ENCODE measurements at regions not wholly inside any gene's neighbourhood (a gene's known extent, or its start where the extent isn't known, plus 50 kb on each side); places are given as distances from the start of the nearest gene placed in this dataset.

DNA sequence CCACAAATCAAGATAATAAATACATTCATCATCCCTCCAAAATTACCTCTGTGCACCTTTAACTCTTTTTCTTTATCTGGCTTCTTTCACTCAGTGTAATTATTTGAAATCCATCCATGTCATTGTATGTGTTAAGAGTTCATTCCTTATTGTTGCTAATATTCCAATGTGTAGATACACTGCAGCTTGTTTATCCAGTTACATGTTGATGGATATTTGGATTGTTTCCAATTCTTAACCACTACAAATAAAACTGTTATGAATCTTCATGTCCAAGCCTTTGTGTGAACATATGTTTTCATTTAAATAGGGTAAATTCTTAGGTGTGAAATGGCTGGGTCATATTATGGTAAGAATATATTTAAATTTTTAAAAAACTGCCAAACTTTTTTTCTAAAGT lies 323.3 kb upstream of the NCAM1 start:
- no peaks in the 10 kb centered on the region for H3K4me1 ChIP-seq (ENCODE audit: control insufficient read depth in 1 of 2, insufficient read depth in 2 of 2, low read length in 2 of 2)
- no peak overlapping the region for H3K9ac ChIP-seq (ENCODE audit: low read length)
- no peak overlapping the region for H4K12ac ChIP-seq (ENCODE audit: low read depth, low read length)
- H3K79me1 ChIP-seq (ENCODE audit: low read length), result no peaks in the 10 kb centered on the region
- H3K4me3 ChIP-seq (ENCODE audit: low read depth, low read length), result no peak overlapping the region
- H3K36me3 ChIP-seq (ENCODE audit: control insufficient read depth in 1 of 2, insufficient read depth in 2 of 2, low read length in 2 of 2), result no peaks in the 10 kb centered on the region
- H2BK12ac ChIP-seq (ENCODE audit: low read length), result no peak overlapping the region
- H3K79me2 ChIP-seq (ENCODE audit: control insufficient read depth, insufficient read depth, low read length, poor library complexity), result no peaks in the 10 kb centered on the region
- H3K27ac ChIP-seq (ENCODE audit: low read depth, low read length), result no peak overlapping the region
- DNase-seq, result no peak
- H4K91ac ChIP-seq (ENCODE audit: low read depth, low read length), result no peak overlapping the region
- no peak overlapping the region for H3K4ac ChIP-seq (ENCODE audit: low read depth, low read length)
- H3K9me3 ChIP-seq (ENCODE audit: insufficient read depth, low read depth, low read length), result no peaks in the 10 kb centered on the region
- H2AFZ ChIP-seq (ENCODE audit: insufficient read depth, low read length, poor library complexity), result no peak overlapping the region
- no peak overlapping the region for H3K23ac ChIP-seq (ENCODE audit: low read length)
- no peak overlapping the region for H3K14ac ChIP-seq (ENCODE audit: low read length)
- H3K4me2 ChIP-seq (ENCODE audit: low read length), result no peak overlapping the region
- H4K8ac ChIP-seq (ENCODE audit: low read depth, low read length), result no peak overlapping the region
- H3K27me3 ChIP-seq (ENCODE audit: insufficient read depth, low read length), result no peaks in the 10 kb centered on the region
- H2AK5ac ChIP-seq (ENCODE audit: low read length), result no peak overlapping the region
- no peak overlapping the region for H2BK120ac ChIP-seq (ENCODE audit: insufficient read depth, low read length, poor library complexity)
- no peak overlapping the region for H3K18ac ChIP-seq (ENCODE audit: low read length)
- no peak overlapping the region for H2BK5ac ChIP-seq (ENCODE audit: low read depth, low read length, poor library complexity)

- Histone ChIP-seq H2BK12ac (ENCODE audit: low read length) (no peak overlapping the region), H3K23ac (ENCODE audit: low read length) (no peak overlapping the region), H2AK5ac (ENCODE audit: low read length) (no peak overlapping the region), H3K4me2 (ENCODE audit: low read length) (no peak overlapping the region), H3K27ac (ENCODE audit: low read depth, low read length) (no peak overlapping the region), H3K9me3 (ENCODE audit: insufficient read depth, low read depth, low read length) (no peaks in the 10 kb centered on the region), H3K79me1 (ENCODE audit: low read length) (no peaks in the 10 kb centered on the region), H3K14ac (ENCODE audit: low read length) (no peak overlapping the region), H3K4ac (ENCODE audit: low read depth, low read length) (no peak overlapping the region), H3K4me1 (ENCODE audit: control insufficient read depth in 1 of 2, insufficient read depth in 2 of 2, low read length in 2 of 2) (no peaks in the 10 kb centered on the region), H2BK120ac (ENCODE audit: insufficient read depth, low read length, poor library complexity) (no peak overlapping the region), H2BK5ac (ENCODE audit: low read depth, low read length, poor library complexity) (no peak overlapping the region), H3K79me2 (ENCODE audit: control insufficient read depth, insufficient read depth, low read length, poor library complexity) (no peaks in the 10 kb centered on the region), H3K18ac (ENCODE audit: low read length) (no peak overlapping the region), H2AFZ (ENCODE audit: insufficient read depth, low read length, poor library complexity) (no peak overlapping the region), H4K12ac (ENCODE audit: low read depth, low read length) (no peak overlapping the region), H3K36me3 (ENCODE audit: control insufficient read depth in 1 of 2, insufficient read depth in 2 of 2, low read length in 2 of 2) (no peaks in the 10 kb centered on the region), H3K9ac (ENCODE audit: low read length) (no peak overlapping the region), H3K27me3 (ENCODE audit: insufficient read depth, low read length) (no peaks in the 10 kb centered on the region), H4K91ac (ENCODE audit: low read depth, low read length) (no peak overlapping the region), H3K4me3 (ENCODE audit: low read depth, low read length) (no peak overlapping the region), H4K8ac (ENCODE audit: low read depth, low read length) (no peak overlapping the region)
- no peak for DNase-seq
Measured at GRCh38 chr11:112639469-112639868, 321.8 kb upstream of the NCAM1 start.

DNA sequence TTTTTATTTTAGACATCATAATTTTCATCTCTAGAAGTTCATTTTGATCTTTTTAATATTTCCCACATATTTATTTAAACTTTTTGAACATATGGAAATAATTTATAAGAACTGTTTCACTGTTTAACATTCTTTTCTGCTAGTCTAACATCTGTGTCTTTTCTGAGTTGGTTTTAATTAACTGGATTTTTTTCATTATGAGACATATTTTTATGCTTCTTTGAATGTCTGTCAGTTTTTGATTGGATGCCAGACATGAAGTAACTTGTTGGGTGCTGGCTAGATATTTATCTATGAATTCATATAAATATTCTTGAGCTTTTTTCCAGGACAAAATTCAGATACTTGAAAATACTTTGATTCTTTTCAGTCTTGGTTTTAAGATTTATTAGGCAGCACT lies 317.8 kb upstream of the NCAM1 start:
- no peaks in the 10 kb centered on the region for H3K27me3 ChIP-seq (ENCODE audit: insufficient read depth, low read length)
- no peak overlapping the region for H2BK120ac ChIP-seq (ENCODE audit: insufficient read depth, low read length, poor library complexity)
- no peaks in the 10 kb centered on the region for H3K36me3 ChIP-seq (ENCODE audit: control insufficient read depth in 1 of 2, insufficient read depth in 2 of 2, low read length in 2 of 2)
- DNase-seq, result no peak
- H2AK5ac ChIP-seq (ENCODE audit: low read length), result no peak overlapping the region
- no peak overlapping the region for H3K23ac ChIP-seq (ENCODE audit: low read length)
- H3K9me3 ChIP-seq (ENCODE audit: insufficient read depth, low read depth, low read length), result no peaks in the 10 kb centered on the region
- H2AFZ ChIP-seq (ENCODE audit: insufficient read depth, low read length, poor library complexity), result no peak overlapping the region
- no peak overlapping the region for H4K91ac ChIP-seq (ENCODE audit: low read depth, low read length)
- no peaks in the 10 kb centered on the region for H3K4me1 ChIP-seq (ENCODE audit: control insufficient read depth in 1 of 2, insufficient read depth in 2 of 2, low read length in 2 of 2)
- H3K79me1 ChIP-seq (ENCODE audit: low read length), result no peaks in the 10 kb centered on the region
- no peak overlapping the region for H2BK5ac ChIP-seq (ENCODE audit: low read depth, low read length, poor library complexity)
- H3K79me2 ChIP-seq (ENCODE audit: control insufficient read depth, insufficient read depth, low read length, poor library complexity), result no peaks in the 10 kb centered on the region
- H3K27ac ChIP-seq (ENCODE audit: low read depth, low read length), result no peak overlapping the region
- H3K4ac ChIP-seq (ENCODE audit: low read depth, low read length), result no peak overlapping the region
- no peak overlapping the region for H3K4me2 ChIP-seq (ENCODE audit: low read length)
- no peak overlapping the region for H2BK12ac ChIP-seq (ENCODE audit: low read length)
- no peak overlapping the region for H3K9ac ChIP-seq (ENCODE audit: low read length)
- H3K18ac ChIP-seq (ENCODE audit: low read length), result no peak overlapping the region
- no peak overlapping the region for H3K14ac ChIP-seq (ENCODE audit: low read length)
- no peak overlapping the region for H4K12ac ChIP-seq (ENCODE audit: low read depth, low read length)
- H3K4me3 ChIP-seq (ENCODE audit: low read depth, low read length), result no peak overlapping the region
- H4K8ac ChIP-seq (ENCODE audit: low read depth, low read length), result no peak overlapping the region

- Histone ChIP-seq H2BK120ac (ENCODE audit: insufficient read depth, low read length, poor library complexity) (no peak overlapping the region), H3K9ac (ENCODE audit: low read length) (no peak overlapping the region), H4K8ac (ENCODE audit: low read depth, low read length) (no peak overlapping the region), H3K36me3 (ENCODE audit: control insufficient read depth in 1 of 2, insufficient read depth in 2 of 2, low read length in 2 of 2) (no peaks in the 10 kb centered on the region), H4K12ac (ENCODE audit: low read depth, low read length) (no peak overlapping the region), H3K18ac (ENCODE audit: low read length) (no peak overlapping the region), H4K91ac (ENCODE audit: low read depth, low read length) (no peak overlapping the region), H3K27ac (ENCODE audit: low read depth, low read length) (no peak overlapping the region), H3K4me3 (ENCODE audit: low read depth, low read length) (no peak overlapping the region), H2BK5ac (ENCODE audit: low read depth, low read length, poor library complexity) (no peak overlapping the region), H3K27me3 (ENCODE audit: insufficient read depth, low read length) (no peaks in the 10 kb centered on the region), H3K79me1 (ENCODE audit: low read length) (no peaks in the 10 kb centered on the region), H3K4ac (ENCODE audit: low read depth, low read length) (no peak overlapping the region), H2AK5ac (ENCODE audit: low read length) (no peak overlapping the region), H3K4me2 (ENCODE audit: low read length) (no peak overlapping the region), H3K9me3 (ENCODE audit: insufficient read depth, low read depth, low read length) (no peaks in the 10 kb centered on the region), H3K79me2 (ENCODE audit: control insufficient read depth, insufficient read depth, low read length, poor library complexity) (no peaks in the 10 kb centered on the region), H3K4me1 (ENCODE audit: control insufficient read depth in 1 of 2, insufficient read depth in 2 of 2, low read length in 2 of 2) (no peaks in the 10 kb centered on the region), H2BK12ac (ENCODE audit: low read length) (no peak overlapping the region), H3K23ac (ENCODE audit: low read length) (no peak overlapping the region), H2AFZ (ENCODE audit: insufficient read depth, low read length, poor library complexity) (no peak overlapping the region), H3K14ac (ENCODE audit: low read length) (no peak overlapping the region)
- WGBS (ENCODE audit: extremely low coverage, insufficient coverage, insufficient read length), result no CpG with 5 or more reads among the region's 5 CpGs
- DNase-seq, result no peak
Measured at GRCh38 chr11:112644410-112645131, 316.6 kb upstream of the NCAM1 start.

Data from trophoblast cell (in vitro differentiated cells and primary cell).